GM12864 (cell line): ENCODE measurements at regions not wholly inside any gene's neighbourhood (a gene's known extent, or its start where the extent isn't known, plus 50 kb on each side); places are given as distances from the start of the nearest gene placed in this dataset.
A peak's percentile ranks its signal among the peaks of the same experiment; 100 is the strongest.

Source experiments
- DNase-seq: peaks from one replicate; pipeline ENCODE4 v3.0.0-alpha.2; 2011; ENCODE audit warnings: low read depth
- H3K4me3 ChIP-seq: 2 replicates; pipeline ENCODE4 v1.5.1; 2011; ENCODE audit warnings: mild to moderate bottlenecking, low read depth, low read length, control low read depth
- CTCF ChIP-seq: IDR thresholded peaks from 2 replicates; pipeline ENCODE4 v1.5.1; 2011; ENCODE audit warnings: low read depth, mild to moderate bottlenecking, moderate library complexity, low read length, control low read depth, inconsistent platforms; ENCODE audit errors: missing control alignments

- no peak for DNase-seq
- TF ChIP-seq CTCF, result no peak
- H3K4me3 ChIP-seq, result no peak overlapping the region
Observed at GRCh38 chr5:51902512-51902911, 519.3 kb downstream of the ISL1 start.

- no peak for DNase-seq
- TF ChIP-seq CTCF, result no peak
- H3K4me3 ChIP-seq, result no peak overlapping the region
Observed at GRCh38 chr5:51908215-51908614, 525.0 kb downstream of the ISL1 start.

- DNase-seq, result no peak
Observed at GRCh38 chr5:51944500-51945125, 561.4 kb downstream of the ISL1 start.

GRCh38 chr5:51958473-51958872 is 575.2 kb downstream of the ISL1 start:
- no peak overlapping the region for H3K4me3 ChIP-seq
- TF ChIP-seq CTCF, result no peak
- DNase-seq, result no peak

More at GRCh38 chr5:51944500-51945125, 561.4 kb downstream of the ISL1 start:
- TF ChIP-seq CTCF, result no peak
- H3K4me3 ChIP-seq, result no peak overlapping the region

- no peak overlapping the region for H3K4me3 ChIP-seq
- TF ChIP-seq CTCF, result peak; percentile 37
- no peak for DNase-seq
Observed at GRCh38 chr5:51960617-51961121, 577.4 kb downstream of the ISL1 start.

- H3K4me3 ChIP-seq, result no peak overlapping the region
- no peak for TF ChIP-seq CTCF
- DNase-seq, result no peak
Observed at GRCh38 chr5:51961154-51961562, 577.9 kb downstream of the ISL1 start.

- DNase-seq, result no peak
- no peak for TF ChIP-seq CTCF
- H3K4me3 ChIP-seq, result no peak overlapping the region
Observed at GRCh38 chr5:51968756-51969155, 585.5 kb downstream of the ISL1 start.
